ENCODE measurements at regions not wholly inside any gene's neighbourhood (a gene's known extent, or its start where the extent isn't known, plus 50 kb on each side); places are given as distances from the start of the nearest gene placed in this dataset.
"Not testable (repeated sequence)": the region's sequence is repeated elsewhere in the genome, so short reads cannot be mapped to it uniquely, and the experiment has no call there.

DNA sequence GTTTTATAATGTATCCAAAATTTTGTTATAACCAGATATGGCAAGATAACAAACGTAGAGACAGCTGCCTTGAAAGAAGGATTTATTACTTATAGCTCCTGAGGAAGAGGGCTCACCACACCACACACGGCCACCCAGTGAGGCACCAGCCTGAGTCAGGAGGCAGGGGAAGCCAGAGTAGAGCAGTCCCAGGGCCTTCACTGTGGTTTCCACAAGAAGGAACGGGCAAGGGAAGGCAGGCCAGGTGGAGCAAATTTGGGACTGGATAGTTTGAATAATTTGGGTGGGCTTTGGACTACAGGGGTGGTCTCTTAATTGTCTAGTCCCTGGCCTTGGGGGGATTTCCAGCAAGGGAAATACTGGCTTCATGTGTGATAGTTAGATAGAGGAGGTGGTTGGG lies 72.5 kb downstream of the RRAGC start:
- no peak for DNase-seq

- DNase-seq, result no peak
Measured at GRCh38 chr1:38786040-38786436, 73.5 kb downstream of the RRAGC start.

- DNase-seq, result no peak
Measured at GRCh38 chr1:38785285-38786039, 74.1 kb downstream of the RRAGC start.

DNA sequence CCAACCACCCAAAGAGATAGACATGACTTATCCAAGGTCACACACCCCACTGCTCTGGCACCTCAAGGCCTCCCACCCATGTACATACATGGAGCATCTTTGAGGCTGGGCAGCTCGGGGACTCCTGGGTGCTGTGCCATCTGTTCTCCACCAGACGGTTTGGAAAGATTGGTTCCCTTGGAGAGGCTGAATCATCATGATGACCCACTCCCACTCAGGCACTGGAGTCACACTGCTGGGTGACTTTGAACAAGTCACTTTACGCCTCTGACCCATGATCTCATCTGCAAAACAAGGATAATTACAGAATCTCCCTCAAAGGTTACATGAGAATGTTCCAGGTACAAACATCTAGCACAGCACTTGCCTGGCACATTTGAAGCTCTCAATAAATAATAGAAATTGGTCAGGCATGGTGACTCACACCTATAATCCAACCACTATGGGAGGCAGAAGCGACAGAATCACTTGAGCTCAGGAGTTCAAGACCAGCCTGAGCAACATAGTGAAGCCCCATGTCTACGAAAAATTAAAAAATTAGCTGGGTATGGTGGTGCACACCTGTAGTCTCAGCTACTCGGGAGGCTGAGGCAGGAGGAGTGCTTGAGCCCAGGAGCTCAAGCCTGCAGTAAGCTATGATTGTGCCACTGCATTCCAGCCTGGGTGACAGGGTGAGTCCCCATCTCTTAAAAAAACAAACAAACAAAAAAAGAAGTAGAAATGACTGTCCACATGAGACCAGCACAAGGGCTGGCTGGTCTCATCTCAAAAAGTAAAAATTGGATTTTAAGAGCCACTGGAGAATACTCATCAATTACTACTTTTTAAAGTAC lies 74.9 kb downstream of the RRAGC start:
- no peak for DNase-seq

GRCh38 chr1:38783640-38784229 lies 75.8 kb downstream of the RRAGC start:
- no peak for DNase-seq

DNA sequence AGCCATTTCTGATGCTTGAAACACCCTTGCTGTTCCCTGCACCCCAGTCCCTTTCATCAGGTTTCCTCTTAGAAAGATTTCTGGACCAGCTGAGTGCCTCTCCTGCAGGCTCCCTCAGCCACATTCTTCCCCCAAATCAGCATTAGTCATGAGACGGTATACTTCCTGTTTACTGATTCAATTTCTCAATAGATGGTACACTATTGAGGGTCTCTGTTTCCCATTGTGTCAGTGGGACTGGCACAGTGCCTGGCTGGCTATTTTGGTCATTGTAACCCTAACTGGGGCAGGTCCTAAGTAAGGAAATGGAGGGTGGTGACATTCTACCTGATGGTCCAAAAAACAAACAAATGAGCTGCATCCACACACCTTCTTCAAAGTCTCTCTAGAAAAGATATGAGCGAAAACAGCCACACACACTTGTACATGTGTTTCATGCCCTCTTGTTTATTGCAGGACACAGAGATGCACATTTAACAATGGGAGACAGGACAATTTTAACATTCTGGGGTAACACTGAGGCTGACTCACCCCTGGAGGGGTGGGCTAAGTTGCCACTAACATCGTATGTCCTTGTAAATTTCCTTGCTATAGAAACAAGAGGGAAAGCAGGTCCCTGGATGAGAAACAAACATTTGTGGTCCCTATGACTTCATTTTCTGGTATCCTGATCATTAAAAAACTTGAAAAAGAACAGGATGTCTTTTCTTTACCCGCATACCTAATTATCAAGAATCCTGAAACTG lies 77.5 kb downstream of the RRAGC start:
- no peak for DNase-seq

DNA sequence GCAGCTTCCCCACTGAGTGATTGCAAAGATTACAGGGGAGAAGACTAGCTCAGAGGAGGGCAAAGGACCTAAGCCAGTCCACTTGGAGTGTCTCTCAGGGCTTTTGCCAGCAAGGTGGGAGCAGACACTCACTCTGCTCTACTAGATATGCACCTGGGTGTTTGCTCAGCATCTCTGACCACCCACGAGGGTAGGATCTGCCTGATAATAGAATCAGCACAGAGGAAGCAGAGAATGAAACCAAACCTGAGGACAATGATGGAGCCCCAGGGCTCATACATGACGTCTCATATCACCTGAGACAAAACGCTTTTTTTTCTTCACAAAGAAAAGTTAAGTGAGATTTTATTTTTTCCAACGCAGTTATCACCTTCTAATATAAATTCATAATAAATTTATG lies 79.4 kb downstream of the RRAGC start:
- DNase-seq, result no peak

GRCh38 chr1:38779491-38779890 lies 80.1 kb downstream of the RRAGC start:
- no peak for DNase-seq

DNA sequence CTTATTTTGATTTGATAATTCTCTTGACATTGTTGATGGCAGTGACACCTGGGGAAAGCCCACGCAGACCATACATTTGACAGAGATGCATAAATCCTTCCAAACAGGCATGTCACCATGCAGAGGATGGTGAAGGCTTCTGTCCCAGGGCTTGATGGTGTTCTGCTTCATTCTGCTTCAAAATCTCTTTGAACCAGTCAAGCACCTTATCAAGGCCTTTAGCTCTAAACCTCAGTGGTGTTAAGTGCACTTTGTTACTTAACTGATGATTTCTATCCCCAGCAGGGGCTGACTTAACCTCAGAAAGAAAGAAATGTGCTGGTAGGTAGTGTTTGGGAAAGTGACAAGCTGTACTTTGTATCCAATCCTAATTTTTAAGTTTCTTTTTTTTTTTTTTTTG lies 81.1 kb downstream of the RRAGC start:
- DNase-seq, result no peak

GRCh38 chr1:38778051-38778450 lies 81.5 kb downstream of the RRAGC start:
- no peak for DNase-seq

DNA sequence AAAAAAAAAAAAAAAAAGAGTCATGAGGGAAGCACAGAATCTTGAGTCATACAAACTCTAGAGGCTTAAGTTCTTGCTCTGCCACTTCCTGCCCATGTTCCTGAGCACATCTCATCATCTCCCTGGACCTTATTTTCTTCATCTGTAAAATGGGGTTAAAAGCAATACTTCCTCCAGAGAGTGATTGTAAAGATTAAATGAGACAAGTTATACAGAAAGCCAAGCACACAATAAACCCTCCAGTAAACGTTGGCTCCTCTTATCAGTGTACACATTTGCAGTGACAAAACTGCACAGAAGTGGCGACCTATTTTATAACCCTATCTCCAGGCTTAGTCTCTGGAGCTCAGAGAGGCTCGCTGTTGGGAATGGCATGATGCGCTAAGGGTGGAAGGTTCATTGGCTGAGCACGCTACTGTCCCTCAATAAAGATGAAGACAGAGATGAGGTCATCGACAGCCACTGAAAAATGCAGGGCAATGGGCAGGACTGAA lies 82.1 kb downstream of the RRAGC start:
- DNase-seq, result no peak

DNA sequence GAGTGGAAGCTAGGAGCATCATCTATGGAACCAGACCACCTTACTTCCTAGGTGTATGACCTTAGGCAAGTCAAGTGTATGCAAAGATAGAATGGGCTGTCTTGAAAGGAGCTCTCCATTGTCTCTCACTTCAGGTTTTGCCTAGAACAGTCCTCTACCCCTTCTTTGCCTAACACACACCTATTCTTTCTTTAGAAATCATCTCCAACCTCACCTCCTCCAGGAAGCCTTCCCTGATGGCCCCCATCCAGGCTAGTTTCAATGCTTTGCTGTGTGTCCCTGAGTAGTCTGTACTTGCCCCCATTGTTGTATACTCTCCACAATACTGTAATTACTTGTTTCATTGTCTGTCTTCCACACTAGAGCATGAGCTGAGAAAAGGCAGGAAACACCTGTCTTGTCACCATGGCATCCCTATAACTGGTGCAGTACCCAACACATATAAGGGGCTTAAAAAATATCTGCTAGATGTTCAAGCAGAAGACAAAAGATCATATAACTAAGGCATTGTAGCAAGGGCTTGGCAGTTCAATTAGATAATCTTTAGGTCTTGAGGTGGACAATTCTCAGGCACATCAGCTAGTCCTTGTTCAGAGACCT lies 83.0 kb downstream of the RRAGC start:
- DNase-seq, result no peak

DNA sequence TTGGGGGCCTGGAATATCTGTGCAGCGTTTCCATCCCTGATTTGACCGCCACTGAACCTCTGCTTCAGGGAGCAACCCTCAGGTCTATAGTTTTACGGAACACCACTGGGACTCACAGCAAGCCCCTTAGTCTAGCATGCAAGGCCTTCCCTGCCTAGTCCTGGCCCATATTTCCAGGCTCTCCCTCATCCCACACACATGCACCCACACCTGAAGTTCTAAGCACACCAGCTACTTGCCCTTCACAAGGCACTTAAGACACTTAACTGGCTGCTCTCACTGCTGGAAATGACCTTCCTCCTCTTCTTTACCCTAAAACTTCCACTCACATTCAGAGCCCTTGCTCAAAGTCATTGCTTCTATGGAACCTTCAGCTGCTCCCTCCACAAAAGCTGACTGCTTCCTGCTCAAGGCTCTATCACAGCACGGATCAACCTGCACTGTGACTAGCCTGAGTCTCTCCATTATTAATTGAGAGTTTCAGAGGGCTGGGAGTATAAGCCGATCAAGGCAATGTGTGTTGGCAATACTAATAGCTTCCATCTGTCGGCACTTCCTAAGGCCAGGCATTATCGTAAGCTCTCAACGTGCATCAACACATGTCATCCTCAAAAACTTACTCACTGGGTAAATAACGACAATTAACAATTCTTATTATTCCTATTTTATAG lies 84.3 kb downstream of the RRAGC start:
- no peak for DNase-seq

DNA sequence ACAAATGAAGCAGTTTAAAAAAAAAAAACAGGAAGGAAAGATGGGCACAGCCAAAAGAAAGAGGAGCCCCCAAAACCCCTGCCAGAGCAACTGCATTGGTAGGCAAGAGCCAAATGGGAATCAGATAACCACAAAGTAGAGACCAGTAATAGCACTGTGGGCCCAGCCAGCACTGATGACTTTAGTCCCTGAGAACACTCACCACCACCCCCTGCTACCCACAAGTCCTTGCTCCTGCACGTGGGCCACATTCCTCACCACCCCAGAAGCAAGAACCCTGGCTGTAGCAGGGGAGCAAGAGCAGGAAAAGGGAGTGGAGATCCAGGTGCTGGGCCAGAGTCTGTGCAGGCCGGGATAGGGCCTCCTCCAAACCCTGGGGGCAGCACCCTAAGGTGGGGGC lies 86.1 kb downstream of the RRAGC start:
- DNase-seq, result no peak

- no peak for DNase-seq
Measured at GRCh38 chr1:38772953-38773352, 86.6 kb downstream of the RRAGC start.

GRCh38 chr1:38772026-38772425 lies 87.5 kb downstream of the RRAGC start:
- DNase-seq, result no peak

GRCh38 chr1:38770516-38771173 lies 88.9 kb downstream of the RRAGC start:
- not testable (repeated sequence) for DNase-seq

DNA sequence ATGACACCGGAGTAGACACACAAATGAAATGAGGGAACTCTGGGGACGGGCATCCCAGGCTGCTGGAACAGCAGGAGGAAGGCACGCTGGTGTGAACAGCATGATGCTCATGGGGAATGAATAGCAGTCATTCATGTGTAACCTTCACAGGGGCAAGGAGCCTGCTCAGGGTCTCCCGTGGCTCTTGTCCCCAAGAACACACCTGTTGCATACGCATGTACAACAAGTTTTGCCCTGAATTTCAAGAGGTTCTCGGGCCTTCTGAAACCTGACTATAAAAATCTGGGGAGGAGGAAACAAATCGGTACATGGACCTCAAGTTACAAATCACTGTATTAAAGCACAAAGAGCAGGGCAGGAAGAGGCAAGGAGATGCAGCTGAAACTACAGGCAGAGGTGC lies 93.4 kb downstream of the RRAGC start:
- no peak for DNase-seq

DNA sequence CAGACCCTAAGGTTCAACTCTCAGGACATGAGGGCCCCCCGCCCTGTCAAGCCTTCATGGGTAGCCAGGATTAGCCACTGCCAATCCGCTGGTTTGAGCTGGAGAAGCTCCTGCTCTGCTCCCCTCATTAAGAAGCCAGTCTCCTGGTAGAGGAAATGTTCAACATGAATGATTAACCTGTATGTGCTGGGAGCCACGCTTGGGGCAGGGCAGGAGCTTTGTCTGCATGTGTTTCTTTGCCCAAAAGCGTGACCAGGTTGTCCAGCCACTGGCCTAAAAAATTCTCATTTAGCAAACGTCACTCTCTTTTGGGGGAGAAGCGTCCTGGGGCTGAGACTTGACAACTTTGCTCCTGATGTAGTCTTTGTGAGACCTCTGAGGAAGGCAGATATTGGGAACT lies 96.5 kb downstream of the RRAGC start:
- DNase-seq, result no peak

DNA sequence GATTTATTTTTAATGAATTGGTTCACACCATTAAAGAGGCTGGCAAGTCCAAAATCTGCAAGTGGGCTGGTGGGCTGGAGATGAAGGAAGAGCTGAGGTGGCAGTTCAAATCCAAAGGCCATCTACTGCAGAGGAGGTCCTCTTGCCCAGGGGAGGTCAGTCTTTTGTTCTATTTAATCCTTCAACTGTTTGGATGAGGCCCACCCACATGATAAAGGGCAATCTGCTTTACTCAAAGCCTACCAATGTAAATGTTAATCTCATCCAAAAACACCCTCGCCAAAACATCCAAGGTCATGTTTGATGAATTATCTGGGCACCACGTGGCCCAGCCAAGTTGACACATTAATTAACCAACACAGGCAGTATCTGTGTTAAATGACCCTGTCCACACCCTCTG lies 99.0 kb downstream of the RRAGC start:
- DNase-seq, result no peak

GRCh38 chr1:38758820-38759219 lies 100.8 kb downstream of the RRAGC start:
- no peak for DNase-seq
